NAMALWA (cell line): ENCODE measurements at regions not wholly inside any gene's neighbourhood (a gene's known extent, or its start where the extent isn't known, plus 50 kb on each side); places are given as distances from the start of the nearest gene placed in this dataset.
"Not testable (repeated sequence)": the region's sequence is repeated elsewhere in the genome, so short reads cannot be mapped to it uniquely, and the experiment has no call there.

ENCODE experiments used
- DNase-seq: peaks from one replicate; pipeline ENCODE4 v3.0.0-alpha.2; 2015; ENCODE audit warnings: low spot score

DNA sequence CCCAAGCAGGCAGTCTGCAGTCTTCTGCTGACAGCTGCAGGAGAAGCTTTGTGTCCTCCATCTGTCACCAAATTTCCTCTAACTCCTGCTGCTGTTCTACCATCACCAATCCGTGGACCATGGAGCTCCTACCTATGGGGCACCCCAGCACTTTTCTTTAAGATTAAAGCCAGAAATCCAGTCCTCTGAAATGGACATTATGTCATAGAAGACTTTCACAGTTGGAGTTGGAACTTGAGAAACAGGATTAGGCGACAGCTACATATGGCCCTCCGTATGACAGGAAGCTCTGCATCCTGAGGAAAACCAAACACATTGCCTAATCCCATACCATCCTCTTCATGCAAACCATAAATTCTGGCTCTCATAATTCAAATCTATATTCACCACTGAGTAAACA is 470.6 kb upstream of the GALNTL6 start:
- DNase-seq: no peak

DNA sequence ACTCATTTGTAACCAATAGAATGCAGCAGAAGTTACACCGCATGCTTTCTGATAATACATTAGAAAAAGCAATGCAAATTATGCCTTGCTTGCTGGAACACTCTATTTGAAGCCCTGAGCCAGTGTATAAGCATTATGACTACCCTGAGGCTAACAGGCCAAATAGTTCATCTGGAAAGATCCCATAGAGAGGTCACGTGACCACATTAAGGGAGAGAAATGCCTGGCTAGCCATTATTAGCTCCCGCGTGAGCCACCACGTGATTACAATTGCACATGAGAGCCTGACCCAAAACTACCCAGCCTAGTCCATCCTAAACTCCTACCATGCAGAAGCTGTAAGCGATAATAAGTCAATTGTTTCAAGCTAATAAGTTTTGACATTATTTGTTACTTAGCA is 472.9 kb upstream of the GALNTL6 start:
- no peak for DNase-seq

DNA sequence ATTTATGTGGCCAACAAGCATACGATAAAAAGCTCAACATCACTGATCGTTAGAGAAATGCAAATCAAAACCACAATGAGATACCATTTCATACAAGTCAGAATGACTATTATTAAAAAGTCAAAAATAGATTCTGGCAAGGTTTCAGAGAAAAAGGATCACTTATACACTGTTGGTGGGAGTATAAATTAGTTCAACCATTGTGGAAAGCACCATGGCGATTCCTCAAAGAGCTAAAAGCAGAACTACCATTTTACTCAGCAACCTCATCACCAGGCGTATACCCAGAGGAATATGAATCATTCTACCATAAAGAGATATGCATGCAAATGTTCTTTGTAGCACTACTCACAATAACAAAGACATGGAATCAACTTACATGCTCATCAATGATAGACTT is 478.7 kb upstream of the GALNTL6 start:
- peak; percentile 2 for DNase-seq

DNA sequence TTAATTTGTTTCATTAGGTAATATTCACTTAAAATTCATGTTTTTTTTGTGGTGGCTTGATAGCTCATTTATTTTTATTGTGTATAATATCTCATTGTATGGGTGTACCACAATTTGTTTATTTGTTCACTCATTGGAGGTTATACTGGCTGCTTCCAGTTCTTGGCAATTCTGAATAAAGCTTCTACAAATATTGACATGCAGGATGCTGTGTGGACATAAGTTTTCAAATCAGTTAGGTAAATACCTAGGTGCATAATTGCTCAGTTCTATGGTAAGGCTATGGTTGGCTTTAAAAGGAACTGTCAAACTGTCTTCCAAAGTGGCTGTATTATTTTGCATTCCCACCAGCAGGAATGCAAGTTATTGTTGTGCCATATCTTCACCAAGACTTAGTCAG is 504.5 kb upstream of the GALNTL6 start:
- DNase-seq: no peak

DNA sequence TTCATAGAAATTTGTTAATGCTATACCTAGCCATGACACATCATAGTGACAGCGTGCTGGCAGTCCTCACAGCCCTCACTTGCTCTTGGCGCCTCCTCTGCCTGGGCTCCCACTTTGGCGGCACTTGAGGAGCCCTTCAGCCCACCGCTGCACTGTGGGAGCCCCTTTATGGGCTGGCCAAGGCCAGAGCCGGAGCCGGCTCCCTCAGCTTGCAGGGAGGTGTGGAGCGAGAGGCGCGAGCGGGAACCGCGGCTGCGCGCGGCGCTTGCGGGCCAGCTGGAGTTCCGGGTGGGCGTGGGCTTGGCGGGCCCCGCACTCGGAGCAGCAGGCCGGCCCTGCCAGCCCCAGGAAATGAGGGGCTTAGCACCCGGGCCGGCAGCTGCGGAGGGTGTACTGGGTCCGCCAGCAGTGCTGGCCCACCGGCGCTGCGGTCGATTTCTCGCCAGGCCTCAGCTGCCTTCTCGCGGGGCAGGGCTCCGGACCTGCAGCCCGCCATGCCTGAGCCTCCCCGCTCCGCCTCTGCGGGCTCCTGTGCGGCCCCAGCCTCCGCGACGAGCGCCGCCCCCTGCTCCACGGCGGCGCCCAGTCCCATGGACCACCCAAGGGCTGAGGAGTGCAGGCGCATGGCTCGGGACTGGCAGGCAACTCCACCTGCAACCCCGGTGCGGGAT is 515.0 kb upstream of the GALNTL6 start:
- not testable (repeated sequence) for DNase-seq

DNA sequence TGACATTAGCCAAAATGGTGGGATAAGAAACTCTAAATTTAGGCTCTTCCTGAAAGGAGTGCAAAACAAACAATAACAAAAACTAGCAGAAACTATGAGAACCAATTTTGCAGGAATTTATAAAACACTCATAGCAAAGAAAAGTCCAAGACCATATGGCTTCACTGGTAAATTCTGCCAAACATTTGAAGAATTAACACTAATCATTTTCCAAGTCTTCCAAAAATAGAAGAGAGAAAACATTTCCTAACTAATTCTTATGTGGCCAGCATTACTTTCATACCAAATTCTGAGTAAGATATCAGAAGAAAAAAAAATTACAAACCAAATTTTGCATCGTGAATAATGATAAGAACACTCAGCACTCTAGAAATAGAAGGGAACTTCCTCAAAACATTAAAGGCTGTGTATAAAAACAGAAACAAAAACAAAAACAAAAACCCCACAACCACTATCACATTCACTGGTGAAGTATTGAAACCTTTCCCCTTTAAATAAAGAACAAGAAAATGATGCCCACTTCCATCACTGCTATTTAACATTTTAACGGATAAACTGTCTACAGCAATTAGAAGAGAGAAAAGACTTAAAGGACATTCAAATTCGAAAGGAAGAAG is 524.3 kb upstream of the GALNTL6 start:
- DNase-seq: no peak

DNA sequence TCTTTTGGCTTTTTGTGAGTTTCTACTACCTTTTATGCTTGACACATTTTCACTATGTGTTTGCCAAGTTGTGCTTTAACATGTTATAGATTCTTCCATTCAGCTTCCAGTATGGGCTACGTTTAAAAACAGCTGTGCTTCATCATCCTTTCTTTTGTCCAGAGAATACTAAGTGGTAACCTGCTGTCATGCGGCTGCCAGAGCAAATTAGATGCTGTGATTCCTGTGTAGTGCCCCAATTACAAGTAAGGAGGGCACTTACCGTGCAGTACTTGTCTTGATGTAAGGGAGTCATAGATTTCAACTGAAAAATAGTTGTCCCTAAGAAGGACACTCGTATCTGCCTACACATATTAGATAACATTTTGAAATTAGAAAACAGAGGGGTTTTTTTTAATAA is 531.8 kb upstream of the GALNTL6 start:
- DNase-seq: no peak

DNA sequence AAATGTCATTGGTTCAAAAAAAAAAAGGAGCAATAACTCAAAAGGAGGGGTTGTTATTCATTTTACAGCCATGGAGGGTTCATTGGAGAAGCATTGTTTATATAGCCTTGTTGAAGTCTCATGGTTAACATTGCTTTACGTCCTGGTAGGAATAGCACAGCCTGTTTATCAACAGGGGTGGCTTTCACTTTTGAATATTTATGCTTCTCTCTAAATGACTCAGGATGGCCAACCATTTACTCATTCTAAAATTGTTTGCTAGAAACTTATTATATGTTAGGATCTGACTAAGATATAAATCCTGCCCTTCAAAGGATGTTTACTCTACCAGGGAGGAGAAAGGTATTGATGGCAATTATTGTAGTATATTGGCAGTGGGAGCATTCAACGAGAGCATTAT is 534.1 kb upstream of the GALNTL6 start:
- no peak for DNase-seq

DNA sequence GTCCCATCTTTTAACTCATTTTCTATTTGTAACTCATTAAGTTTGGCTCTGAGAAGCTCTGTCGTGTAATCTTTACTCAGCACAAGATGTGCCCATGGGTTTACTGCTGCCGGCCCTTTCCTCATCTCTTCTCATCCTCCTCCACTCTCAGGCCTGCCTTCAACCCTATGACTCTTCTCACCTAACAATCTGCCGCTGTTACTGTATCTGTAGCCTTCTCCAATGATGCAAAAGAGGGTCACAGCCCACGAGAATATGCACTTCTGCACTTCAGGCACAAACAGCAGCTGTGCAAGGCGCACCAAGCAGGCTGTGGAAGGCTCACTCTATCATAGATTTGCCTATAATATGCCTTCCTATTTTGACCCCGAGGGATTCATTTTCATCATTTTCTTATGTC is 546.5 kb upstream of the GALNTL6 start:
- no peak for DNase-seq

DNA sequence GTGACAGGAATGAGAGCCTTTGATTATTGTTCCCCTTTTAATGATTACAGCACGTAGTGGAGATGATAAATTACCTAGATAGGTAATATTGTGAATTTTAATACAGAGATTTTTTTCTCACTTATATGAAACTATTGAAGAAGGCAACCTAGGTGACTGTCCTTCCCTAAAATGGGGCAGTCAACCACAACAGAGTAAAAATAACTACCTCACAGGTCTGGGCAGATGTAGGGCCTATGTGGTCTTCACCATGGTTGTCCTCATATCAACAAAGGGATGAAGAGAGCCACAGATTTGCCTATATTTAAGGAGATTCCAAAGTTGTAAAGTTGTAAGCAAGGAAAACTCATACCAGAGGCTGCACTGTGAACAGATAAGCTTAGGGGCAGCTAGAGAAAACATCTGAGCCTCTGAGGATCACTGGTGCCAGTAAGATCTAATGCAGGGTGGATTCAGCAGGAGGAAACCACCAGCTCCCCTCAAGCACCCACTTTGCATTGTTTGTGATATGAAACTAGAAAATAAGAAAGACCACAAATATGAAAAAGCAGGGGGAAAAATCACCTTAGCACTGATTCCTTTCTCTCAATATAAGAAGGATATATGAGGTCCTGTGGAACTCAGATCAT is 547.9 kb upstream of the GALNTL6 start:
- DNase-seq: no peak

DNA sequence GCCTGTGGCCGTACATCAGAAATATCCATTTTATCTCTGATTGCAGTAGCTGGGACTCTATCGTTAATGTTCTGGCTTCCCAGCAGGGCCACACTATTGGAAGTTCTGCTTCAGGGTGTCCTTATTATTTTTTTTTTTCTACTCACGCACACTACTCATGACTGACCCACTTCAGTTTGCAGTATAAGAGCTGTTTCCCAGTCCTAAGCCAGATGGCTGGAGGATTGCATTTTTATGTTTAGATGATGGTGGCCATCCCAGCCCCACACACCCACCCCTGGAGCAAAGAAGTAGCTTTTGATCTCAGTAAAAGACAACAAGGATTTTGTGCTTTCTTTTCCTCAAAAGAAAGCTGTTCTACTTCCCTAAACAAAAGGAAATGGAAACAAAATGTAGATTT is 557.0 kb upstream of the GALNTL6 start:
- no peak for DNase-seq

DNA sequence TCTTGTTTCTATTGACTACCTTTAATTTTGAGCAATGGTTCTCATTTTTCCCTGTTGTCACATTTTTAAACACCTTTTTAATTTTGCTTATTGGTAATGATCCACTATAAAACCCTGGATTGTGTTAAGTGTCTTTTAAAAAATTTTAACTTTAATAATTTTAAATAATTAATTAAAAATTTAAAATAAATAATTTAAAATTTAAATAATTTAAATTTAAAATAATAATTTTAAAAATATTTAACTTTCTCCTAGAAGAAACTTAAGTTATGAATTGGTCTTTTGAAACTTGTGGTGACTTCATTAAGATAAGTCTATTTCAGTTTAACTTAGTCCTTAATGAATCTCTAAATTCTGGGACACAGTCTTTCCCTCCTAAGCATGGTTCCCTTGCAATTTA is 566.3 kb upstream of the GALNTL6 start:
- DNase-seq: no peak

DNA sequence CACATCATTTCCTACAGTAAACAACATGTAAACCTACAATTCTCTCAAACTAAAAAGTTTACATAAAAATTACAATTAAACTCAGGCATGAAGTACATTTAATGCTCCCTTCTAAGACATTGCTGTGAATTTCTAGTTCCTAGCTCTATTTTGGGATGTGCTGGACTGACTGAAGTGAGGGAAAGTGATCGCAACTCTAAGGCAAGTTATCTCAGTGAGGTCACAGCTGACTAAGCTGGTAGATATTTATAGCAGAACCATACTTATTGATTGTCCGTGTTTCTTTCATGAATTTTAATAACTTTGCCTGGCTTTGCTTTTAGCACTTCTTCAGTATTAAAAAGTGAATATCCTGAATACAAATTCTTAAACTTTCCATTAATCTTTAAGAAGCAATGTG is 570.4 kb upstream of the GALNTL6 start:
- no peak for DNase-seq

DNA sequence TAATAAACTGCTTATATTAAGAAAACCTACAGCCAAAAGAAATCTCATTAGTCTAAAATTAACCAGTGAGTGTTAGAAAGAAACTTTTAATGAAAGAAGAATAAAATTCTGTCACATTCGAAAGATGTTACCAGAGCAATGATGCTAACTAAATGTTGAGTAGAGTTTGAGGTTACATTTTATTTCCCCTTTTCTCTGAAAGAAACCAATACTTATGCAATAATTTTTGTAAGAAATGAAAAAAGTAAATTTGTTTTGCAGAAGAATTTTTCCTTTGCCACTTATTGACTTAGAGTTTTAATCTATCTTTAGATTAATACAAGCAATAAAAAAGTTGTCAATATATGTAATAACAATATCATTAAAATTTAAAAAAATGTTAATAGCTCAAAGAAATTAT is 574.0 kb upstream of the GALNTL6 start:
- no peak for DNase-seq

DNA sequence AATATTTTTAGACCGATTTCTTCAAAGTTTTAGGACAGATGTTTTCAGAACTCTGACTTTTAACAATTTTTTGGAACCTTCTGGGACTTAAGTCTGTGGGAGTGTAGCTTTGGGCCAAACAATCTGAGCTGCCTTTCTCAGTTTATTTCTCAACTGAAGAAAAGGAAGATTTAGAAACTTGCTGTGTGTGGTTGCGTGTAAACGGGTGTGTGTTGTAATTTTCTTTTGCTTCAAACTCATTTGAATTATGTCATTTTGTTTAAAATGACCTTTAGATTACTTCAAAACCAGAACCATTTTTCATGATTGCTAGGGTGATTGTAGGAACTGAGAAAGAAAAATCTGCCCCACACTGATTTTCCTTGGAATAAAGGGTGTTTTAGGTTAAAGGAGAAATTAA is 577.7 kb upstream of the GALNTL6 start:
- no peak for DNase-seq

DNA sequence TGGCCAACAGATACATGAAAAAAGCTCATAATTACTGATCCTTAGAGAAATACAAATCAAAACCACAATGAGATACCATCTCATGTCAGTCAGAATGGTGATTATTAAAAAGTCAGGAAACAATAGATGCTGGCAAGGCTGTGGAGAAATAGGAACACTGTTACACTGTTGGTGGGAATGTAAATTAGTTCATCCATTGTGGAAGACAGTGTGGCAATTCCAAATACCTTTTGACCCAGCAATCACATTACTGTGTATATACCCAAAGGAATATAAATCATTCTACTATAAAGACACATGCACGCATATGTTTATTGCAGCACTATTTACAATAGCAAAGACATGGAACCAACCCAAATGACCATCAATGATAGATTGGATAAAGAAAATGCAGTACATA is 583.9 kb upstream of the GALNTL6 start:
- DNase-seq: not testable (repeated sequence)

DNA sequence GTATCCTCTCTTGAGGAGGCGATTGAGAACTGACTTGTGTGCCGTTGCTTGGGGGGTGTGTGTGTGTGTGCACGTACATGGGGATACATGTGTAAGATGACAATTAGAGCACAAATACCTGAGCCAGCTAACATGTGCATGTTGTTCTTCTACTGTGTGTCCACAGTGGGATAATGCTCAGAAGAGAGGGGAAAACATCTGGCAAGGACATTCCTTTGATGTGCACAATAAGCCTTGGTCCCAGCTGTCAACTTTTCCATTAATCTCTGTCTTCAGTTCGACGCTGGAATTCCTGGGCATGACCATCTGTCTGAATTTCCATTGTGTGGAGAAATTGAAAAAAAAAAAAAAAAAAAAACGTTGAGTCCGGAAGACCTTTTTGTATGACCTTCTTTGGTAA is 592.0 kb upstream of the GALNTL6 start:
- DNase-seq: no peak

DNA sequence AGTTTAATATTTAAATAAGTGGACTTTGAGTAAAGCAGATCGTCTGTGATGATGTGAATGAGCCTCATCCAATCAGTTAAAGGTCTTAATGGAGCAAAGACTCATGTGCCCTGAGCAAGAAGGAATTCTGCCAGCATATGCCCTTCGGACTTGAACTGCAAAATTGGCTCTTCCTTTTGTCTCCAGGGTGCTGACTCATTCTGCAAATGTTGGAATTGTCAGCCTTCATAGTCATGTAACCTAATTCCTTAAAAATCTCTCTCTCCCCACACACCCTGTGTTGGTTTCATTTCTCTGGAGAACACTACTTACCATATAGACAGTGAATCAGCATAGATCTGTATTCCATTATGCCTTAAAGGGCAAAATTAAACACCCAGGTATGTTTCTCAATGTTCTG is 609.8 kb upstream of the GALNTL6 start:
- DNase-seq: no peak

DNA sequence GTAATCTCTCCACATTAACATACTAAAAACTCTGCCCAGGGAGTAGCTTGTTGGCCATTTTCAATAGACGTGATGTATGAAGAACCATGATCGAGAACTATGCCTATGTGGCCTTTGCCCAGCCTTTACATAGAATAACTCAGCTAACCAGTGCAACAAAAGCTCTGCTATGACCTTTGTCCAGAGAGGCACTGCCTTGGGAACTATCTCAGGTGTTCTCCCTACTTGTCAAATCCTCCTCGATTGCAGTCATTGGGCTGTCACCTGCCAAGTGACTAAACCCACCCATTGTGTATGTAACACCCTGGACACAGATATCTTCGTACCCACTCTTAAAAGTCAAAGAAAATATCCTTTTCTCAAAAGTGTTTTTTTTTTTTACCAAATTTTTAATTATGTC is 610.3 kb upstream of the GALNTL6 start:
- no peak for DNase-seq

DNA sequence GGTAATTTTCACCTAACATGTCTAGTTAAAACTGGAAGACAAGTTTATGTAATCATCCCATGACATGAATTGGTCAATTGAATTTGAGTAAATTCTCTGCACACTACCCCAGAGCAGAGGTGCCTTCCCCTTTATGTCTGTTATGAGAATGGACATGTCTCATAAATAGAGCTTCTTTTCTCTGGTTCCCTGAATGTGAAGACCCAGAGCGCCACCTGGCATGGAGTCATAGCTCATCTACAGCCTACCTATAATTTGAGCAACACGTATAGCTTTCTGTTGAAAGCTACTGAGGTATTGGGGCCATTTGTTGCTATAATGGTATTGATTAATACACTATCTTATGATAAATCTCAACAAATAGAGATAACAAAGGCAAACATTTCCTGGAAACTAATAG is 626.5 kb upstream of the GALNTL6 start:
- DNase-seq: peak; percentile 10

DNA sequence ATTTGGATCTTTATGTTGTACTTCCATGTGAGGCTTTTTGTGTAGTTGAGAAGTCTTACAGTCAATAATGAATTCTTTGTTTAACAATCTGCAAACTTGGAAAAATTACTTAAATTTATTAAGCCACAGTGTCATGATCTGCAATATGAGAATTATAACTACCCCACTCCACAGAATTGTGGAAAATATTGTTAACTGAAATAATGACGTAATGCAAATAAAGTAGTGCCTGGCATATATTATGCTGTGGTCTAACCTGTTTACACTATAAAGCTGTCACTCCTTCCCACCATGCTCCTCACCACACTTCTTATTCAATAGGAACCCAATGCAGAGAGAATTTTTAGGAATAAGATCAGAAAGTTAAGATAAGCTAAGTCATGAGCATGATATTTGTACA is 632.1 kb upstream of the GALNTL6 start:
- no peak for DNase-seq

DNA sequence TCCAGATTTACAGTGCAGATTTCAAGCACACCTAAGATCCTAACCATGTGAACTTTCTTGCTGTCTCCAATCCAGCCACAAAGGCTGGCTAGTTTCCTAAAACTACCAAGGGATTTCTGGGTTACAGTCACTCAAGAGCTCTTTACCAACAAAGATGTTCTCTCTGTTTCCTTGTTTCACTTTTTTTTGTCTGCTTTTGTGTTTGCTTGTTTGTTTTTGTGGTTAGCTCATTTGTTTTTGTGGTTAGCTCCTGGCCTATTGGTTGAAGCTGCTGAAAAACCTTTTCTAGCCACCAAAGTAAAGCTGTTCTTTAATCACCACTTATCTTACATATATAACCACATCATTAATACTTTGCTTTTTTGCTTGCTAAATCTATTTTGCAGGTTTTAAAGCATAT is 642.5 kb upstream of the GALNTL6 start:
- no peak for DNase-seq

DNA sequence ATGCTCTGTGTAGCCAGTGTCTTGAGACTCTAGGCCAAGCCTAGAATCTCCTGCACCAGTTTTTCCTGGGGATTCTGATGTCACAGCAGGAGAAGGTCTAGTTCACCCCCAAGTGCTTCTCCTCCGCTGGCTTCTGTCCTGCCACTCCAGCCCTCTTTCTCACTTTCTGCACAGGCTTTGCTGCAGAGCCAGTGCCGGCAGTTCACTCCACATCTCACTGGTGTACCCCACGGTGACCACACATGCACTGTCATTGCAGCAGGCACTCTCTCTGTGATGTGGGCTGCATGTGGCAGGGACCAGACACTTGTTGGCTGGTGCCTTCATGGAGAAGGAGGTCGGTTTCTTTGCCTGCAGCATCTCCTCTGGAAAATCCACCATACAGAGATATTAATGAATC is 643.8 kb upstream of the GALNTL6 start:
- DNase-seq: no peak

DNA sequence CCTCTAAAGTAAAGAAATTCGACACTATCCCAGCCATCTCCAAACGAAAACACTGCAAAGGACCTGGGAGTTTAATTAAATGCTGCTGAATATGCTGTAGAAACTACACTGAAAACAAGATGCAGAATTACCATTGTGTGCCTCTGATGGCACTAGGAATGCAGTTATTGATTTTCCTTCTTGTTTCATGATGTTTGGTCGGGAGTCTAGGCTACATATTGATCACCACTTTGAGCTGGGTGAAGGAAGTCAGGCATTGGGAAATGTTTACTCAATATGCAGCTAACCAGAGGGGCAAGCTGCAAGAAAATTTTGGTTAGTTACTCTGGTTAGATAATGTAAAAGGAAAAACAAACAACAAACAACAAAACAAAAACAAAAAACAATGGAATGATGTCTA is 650.7 kb upstream of the GALNTL6 start:
- DNase-seq: no peak
